HG02870 (cell line): ENCODE measurements at regions not wholly inside any gene's neighbourhood (a gene's known extent, or its start where the extent isn't known, plus 50 kb on each side); places are given as distances from the start of the nearest gene placed in this dataset.
"Not testable (repeated sequence)": the region's sequence is repeated elsewhere in the genome, so short reads cannot be mapped to it uniquely, and the experiment has no call there.

Experiments
- ATAC-seq: cut with Tn5 transposase; IDR thresholded peaks from one replicate; pipeline ENCODE4 v1.9.1; 2021; ENCODE audit warnings: mild to moderate bottlenecking, moderate library complexity; ENCODE audit not compliant: unreplicated experiment

- ATAC-seq, result no peak
These were observed 1092.7 kb downstream of the BRD1 start for GRCh38 chr22:48734961-48735360.

- ATAC-seq, result no peak
These were observed 1093.3 kb downstream of the BRD1 start for GRCh38 chr22:48734359-48734758.

DNA sequence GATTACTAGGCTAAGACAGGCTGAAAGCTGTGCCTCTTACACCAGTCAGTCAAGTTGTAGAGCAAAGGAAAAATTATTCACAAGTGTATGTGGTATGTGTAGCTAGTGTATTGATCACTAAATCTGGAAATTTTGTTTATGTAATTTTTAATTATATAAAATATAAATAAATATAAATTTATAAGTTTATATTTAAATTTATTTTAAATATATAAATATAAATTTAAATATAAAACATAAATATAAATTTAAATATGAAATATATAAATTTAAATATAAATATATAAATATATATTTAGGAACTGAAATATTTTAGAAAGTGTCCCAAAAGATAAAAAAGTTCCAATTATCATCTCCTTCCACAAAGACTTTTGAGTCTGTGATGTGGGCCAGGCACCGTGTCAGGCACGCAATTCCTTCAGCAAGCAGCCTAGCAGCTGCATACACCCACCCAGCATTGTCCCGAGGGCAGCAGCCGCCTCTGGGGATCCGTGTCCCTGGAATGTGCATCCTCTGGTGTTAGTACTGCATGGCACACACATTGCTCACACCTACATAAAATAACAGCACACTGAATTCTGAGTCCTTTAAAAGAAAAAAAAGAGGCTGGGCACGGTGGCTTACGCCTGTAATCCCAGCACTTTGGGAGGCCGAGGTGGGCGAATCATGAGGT, 1098.0 kb downstream of the BRD1 start:
- no peak for ATAC-seq

- no peak for ATAC-seq
These were observed 1100.1 kb downstream of the BRD1 start for GRCh38 chr22:48727454-48728058.

- ATAC-seq, result no peak
These were observed 1102.8 kb downstream of the BRD1 start for GRCh38 chr22:48724899-48725298.

- no peak for ATAC-seq
These were observed 1105.0 kb downstream of the BRD1 start for GRCh38 chr22:48722661-48723060.

DNA sequence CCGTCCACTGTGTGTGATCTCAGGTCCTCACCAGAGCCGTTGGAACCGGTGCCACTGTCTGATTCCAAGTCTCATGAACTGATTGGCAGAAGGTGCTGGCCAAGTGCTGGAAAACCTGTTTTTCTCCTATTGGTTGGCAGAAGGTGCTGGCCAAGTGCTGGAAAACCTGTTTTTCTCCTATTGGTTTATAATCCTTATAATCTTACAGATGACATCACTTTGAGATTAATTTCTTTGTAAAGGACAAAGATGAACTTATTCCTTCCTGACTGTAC, 1106.3 kb downstream of the BRD1 start:
- no peak for ATAC-seq

DNA sequence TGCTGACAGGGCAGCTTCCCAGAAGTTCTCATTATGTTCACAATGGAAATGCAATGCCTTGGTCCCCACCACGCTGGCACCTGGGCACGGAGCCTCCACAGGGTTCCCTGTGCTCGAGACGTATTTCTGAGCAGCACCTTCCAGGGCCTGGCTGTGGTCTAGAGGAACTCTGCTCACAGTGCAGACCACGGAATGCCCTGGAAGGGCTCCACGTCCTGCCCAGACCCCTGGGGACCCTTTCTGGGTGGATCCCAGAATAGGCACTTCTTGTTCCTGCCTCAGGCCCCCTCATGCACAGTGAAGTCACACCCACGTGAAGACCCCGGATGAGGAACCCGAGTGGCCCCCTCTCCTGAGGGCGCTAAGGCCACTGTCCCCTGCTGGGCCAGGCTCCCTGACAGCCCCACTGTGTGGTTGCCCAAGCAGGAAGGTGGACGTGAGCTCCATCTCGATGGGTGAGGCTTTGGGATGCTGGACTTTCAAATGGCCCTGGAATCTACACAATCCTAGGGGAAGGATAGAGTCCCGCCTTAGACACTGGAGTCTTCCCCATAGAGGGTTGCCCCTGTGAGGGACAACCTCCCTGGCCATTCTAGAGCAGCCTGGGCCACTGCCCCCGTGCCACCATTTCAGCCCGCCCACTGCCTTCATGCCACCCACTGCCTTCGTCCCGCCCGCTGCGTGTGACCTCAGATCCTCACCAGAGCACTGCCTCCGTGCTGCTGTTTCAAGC, 1106.8 kb downstream of the BRD1 start:
- ATAC-seq, result no peak

DNA sequence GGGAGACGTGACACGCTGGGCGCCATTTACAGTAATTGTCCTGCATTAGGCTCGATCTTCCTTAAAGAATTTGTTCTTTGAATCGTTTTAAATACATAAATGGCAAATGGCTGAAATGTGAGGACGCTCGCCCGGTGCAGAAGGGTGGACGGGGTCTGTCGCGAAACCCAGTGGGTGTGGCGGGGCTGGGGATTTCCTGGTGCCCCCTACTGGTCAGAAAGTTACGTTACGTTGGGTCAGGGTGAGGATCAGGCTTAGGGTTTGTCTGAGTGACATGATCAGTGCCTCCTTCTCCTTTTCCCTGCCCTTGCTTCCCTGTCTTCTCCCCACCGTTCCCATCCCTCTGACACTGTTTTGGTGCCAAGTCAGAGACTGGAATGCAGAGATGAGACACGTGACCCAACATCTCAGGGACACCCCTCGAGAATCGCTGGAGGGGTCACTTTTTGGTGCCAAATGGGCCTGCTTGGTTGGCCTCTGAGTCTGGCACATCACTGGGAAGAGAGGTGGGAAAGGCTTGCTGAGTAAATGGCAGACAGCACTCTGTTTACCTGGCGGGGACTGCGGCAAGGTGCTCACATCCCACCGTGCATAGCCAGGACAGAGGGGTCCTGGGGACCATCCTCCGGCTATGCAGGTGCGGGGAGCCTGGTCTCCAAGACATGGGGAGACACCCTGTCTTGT, 1107.6 kb downstream of the BRD1 start:
- no peak for ATAC-seq

DNA sequence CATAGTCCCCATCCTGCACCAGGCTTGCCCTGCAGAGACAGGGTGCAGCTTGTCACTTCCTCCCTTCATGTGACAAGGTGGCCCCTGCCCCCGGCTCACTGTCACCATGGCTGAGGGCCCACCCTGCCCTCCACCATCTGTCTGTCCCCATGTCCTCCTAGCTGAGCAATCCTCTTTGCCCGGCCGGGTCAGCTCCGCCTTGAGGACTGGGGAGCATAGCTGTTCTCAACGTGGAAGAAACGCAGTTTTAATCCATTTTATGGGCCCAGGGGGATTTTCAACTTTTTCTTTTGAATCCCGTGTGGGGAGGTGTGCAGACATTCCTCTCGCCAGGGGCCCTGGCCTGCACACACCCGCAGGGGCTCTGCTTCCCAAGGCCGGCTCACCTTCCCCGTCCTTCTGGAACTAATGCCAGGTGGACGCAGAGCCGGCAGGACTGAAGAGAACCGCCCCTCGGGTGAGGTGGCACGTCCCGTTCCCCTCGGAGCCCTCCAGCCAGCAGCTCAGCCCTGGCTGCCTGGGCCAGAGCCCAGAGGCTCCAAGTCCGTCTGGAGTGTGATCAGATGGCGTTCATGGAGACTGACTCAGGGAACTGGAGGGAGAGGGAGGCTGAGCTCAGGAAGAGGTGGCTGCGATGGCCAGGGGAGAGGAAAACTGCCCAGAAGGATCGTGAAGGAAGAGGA, 1108.7 kb downstream of the BRD1 start:
- ATAC-seq, result no peak

DNA sequence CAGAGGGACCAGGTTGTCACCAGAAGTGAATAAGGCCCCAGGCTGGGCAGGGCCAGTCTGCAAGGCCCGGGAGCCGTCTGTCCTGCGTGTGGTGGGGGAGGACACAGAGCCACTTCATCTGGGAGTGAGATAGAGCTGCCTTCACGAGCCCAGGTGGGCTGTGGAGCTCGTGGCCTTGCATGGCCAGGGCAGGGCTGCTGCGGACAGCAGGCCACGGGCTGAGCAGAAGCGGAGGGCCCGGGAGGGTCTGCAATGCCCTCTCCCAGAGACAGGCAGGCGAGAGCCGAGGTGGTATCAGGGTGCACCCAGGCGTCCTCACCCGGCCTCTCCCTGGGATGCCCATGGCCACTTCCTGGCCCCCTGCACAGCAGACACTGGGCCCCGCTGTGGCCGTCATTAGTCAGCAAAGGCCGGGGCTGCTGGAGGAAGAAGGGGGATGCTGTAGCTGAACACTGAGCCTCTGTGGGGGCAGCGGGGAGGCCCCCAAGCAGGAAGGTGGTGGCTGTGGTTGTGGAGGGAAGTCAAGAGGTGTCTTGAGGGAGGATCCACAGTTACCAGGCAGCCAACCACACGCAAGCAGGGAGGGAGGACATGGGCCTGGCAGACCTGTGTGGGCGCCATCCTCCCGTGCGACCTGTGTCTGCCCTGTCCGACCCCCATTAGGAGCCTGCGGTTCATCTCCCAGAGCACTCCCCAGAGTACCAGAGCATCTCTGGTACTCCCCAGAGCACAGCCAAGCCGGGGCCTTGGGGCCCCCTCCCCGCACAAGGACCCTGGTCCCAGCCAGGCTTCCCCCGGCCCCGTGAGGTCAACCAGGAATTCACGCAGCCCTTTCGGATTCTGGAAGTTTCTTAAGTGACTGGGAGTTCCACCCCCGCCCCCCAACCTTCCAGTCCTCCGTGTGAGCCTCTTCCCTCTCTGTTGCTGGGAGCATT, 1109.5 kb downstream of the BRD1 start:
- ATAC-seq, result no peak

DNA sequence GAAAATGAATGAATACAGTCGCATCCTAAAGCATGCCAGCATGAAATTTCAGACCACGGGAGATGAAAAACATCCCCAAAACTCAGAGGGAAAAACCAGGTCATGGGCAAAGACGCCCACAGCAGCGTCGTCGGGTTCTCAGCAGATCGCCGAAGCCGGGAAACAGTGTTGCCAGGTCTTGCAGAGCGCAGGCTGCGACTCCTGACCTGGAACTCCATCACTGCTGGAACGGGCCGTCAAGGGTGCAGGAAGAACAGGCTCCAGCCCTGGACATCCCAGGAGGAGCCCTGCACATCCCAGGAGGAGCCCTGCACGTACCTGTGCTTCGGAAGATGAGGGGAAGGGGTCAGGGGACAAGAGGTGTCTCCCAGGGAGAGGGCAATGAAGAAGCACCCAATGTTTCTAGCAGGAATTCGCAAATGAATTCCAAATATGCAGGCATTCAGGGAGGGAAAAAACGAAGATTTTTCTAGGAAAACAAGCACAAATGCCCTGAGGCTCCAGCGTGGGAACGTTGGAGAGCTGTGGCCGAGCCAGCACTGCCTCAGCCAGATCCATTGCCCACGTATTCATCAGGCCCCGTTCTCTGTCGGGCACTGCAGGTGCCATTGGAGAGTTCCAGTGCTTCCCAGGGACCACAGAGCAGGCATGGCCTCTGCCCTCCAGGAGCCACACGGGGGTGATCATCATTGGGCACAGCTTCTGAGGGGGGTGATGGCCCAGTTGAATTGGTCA, 1110.4 kb downstream of the BRD1 start:
- ATAC-seq, result no peak

GRCh38 chr22:48716154-48716553, 1111.5 kb downstream of the BRD1 start:
- not testable (repeated sequence) for ATAC-seq

DNA sequence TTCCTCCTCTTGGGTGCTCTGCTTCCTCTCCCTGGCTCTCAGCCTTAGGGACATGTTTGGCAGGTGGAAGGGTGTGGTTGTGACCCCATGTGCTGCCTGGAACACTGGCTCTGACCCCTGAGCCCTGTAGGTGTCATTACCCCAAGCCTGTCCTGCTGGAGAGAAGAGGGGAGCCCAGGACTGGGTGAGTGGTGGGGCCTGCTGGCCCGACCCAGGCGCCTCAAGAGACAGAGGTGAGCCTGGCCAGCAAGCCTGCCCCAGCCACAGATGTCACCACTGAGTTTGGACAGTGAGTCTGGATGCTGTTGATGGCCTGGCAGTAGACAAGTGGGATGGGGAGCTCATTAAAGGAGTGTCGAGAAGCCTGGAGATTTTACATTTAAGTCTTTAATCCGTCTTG, 1112.2 kb downstream of the BRD1 start:
- no peak for ATAC-seq

DNA sequence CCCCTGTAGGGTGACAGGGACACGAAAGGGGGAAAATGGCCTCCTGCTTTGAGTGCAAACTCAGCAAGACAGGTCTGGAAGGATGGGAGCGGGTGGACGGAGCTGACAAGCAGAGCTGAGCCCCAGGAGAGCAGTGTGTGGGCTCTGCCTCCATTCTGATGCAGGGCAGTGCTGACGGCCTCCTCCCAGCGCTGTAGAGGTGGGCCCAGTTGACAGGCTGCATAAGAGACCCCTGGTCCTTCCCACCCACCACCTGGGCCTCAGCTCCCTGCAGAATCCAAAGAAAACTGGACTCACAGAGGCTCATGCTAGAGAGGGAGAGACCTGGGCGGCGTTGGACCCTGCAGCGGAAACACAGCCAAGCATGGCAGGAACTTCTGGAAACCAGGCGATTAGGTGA, 1113.4 kb downstream of the BRD1 start:
- no peak for ATAC-seq

GRCh38 chr22:48713272-48714205, 1114.1 kb downstream of the BRD1 start:
- ATAC-seq, result no peak

- ATAC-seq, result no peak
These were observed 1115.0 kb downstream of the BRD1 start for GRCh38 chr22:48712558-48713271.

GRCh38 chr22:48711669-48712068, 1116.0 kb downstream of the BRD1 start:
- ATAC-seq, result no peak
